ENCODE measurements at regions not wholly inside any gene's neighbourhood (a gene's known extent, or its start where the extent isn't known, plus 50 kb on each side); places are given as distances from the start of the nearest gene placed in this dataset.
A peak's percentile ranks its signal among the peaks of the same experiment; 100 is the strongest.

DNA sequence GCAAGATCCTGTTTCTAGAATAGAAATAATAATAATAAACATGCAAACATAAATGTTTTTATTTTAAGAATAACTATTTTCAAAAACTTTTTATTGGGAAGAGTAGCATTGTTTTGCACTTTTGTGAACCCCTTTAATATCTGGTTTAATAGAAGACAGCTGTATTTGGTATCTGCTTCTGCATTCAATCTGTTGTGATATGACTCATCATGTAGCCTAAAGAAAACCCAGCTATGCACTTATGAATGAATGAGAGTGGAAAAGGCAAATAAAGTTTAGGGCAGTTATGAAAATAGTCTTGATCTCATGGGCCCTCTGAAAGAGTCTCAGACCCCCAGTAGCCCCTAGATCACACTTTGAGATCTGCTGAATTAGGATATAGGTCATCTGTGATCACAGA lies 100.4 kb upstream of the PPP2R3A start:
- no peak for DNase-seq

DNA sequence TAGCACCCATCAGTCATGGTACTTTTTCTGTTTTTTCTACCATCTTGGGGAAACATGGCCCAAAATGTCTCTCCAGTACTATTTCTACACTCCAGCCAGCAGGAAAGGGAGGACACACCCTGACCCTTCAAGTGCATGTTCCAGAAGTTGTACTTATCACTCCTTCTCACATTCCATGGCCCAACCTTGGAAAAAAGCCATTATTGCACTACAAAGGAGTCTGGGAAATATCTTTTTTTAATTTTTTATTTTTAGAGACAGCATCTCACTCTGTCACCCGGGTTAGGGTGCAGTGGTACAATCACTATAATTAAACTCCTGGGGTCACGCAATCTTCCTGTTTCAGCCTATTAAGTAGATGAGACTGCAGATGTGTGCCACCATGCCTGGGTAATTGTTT lies 100.0 kb upstream of the PPP2R3A start:
- no peak for DNase-seq

DNA sequence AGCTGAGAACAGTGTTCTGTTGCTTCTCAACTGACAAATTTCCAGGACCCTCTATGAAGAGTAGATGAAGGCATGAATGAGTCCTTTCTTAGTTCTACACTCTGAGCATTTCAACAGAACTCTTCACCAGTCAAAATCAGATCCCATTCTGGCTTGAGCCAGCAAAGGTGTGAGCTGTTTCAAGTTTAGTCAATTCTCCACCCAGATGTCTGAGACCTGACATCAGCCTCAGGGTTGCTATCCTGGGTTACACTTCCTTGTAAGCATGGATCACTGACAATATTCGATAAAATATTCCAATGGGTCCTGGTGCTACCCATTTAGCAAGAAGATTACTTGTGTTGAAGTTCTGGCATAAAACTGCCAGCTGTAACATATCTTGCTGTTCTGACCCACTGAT lies 97.6 kb upstream of the PPP2R3A start:
- DNase-seq: no peak

DNA sequence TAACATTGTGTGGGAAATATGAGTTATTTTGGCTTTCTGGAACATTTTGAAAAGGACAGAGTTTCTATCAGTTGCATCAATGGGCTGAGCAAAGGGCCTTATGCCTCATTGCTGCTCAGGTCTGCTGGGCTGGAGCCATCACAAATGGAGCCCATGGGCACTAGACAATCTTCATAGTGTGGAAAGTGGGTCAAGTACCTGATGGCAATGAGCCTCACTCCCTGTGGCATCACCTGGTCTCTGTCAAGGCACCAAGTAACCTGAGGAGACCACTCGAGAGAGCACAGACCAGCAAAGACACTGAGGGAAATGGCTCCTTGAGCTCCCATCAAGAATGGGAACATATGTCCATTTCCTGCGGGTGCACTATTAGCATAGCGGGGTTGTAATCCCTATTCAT lies 96.7 kb upstream of the PPP2R3A start:
- DNase-seq: no peak

DNA sequence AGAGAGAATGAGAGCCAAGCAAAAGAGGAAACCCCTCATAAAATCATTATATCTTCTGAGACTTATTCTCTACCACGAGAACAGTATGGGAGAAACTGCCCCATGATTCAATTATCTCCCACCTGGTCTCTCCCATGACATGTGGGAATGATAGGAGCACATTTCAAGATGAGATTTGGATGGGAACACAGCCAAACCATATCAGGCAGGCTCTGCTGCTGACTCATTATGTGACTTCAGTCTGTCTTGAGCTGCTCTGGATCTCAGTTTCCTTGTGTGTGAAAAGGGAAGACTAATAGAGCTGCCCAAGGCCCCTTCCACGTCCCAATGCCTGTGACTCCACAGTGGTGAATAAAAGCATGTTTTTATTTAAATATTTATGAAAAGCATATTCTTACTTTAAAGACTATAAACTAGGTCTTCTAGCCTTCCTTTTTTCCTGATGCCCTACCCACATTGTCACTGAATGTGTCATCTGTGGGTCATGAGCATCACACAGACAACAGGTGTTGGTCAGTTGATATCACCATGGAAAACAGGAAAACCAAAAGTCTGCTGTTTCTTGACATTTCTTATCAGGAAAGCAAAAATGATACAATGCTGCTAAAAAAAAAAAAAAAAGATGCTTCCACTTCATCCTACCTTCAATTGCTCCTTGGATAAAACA lies 96.0 kb upstream of the PPP2R3A start:
- no peak for DNase-seq

DNA sequence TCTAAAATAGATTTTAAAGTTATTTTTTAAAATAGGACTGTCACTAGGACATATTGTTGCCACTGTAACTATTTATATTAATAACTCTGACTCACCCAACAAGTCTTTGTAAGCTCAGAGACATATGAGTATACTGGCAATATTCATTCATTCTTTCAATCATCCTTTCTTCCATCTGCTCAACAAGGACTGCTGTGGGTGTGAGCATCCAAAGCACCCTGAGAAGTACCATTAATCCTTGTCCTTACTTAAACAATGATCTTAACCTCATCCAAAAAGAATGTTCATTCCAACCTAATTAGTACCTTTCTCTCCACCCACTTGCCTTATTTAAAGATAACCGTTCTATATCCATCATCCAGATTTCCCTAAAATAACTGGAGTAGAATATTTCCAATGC lies 94.2 kb upstream of the PPP2R3A start:
- no peak for DNase-seq

DNA sequence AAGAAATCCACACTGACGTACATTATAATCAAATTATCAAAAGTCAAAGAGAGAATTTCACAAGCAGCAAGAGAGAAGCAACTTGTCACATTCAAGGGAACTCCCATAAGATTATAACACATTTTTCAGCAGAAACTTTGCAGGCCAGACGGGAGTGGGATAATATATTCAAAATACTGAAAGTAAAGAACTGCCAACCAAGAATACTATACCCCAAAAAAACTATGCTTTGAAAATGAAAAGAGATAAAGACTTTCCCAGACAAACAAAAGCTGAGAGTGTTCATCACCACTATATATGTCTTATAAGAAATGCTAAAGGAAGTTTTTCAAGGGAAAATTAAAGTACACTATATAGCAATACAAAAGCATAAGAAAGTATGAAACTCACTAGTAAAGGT lies 91.5 kb upstream of the PPP2R3A start:
- no peak for DNase-seq

DNA sequence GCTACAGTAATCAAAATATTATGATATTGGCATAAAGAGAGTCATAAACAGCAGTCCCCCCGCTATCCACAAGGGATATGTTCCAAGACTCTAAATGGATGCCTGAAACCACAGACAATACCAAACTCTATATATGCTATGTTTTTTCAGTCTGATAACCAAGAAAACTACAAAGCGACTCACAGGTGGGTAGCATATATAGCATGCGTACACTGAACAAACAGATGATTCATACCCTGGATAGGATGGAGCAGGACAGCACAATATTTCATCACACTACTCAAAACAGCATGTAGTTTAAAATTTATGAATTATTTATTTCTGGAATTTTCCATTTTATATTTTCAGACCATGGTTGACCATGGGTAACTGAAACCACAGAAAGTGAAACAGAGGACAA lies 87.0 kb upstream of the PPP2R3A start:
- no peak for DNase-seq

DNA sequence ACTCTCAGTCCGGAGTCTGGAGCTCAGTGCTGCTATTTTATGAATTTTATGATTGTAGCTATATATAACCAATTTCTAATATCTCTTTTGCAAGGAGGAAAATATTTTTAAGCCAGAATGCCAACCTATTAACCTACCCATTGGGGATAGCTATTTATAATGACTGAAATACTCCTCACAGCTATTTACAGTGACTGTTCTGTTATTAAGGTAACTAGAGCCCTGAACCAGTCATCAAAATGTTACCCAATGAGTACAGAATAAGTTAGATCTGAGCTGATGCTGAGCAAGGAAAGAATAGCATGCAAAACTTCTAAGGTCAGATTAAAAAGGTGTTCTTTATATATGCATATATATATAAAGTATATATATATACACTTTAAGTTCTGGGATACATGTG lies 79.6 kb upstream of the PPP2R3A start:
- DNase-seq: no peak

DNA sequence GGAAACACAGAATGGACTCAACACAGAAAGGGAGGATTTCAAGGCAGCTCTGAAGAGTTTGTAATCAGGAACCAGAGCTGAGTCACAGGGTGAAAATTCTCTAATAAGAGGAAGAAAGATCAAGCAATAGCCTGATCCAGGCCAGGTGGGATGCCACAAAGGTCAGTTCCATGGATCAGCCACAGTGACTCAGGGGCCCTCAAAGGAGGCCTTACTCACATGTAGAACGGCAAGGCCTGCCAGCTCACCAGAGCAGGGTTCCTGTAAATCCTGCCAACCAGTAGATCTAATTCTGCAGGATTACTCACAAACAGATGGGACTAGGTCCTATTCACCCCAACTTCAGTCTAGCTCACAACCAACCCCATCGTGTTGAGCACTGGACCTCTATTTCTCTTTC lies 78.3 kb upstream of the PPP2R3A start:
- no peak for DNase-seq

DNA sequence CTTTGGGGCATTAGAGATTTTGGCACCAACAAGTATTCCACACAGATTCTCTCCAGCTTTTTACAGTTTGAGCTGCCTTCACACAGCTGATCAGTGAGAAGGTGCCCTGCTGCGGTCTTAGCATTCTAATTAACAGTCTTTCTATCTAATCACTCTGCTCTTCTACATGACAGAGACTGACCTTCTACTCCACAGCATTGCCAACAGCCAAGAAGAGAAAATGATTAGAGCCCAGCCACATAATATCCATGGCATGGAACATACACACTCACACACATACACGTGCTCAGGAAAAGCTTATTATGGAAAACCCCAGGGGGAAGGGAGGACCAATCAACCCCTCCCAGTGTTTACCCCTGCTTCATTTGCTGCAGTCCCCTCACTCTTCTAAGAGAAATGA lies 76.1 kb upstream of the PPP2R3A start:
- DNase-seq: no peak

DNA sequence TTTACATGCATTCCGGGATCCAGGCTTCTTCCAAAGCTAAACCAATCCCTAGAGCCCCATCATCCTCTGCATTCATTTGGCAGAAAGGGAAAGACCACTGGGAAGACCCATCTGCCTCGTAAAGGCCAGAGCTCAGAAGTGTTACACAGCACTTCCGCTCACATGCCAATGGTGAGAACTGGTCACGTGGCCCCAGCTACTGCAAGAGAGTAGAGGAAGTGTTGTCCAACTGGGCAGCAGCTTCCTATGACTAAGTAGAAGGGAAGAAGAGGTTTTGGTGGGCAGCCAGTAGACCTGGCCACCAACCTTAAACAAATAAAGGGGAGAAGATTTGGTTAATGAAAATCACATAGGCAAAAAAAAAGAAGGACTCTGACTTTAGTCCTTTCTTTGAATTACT lies 74.4 kb upstream of the PPP2R3A start:
- no peak for DNase-seq

DNA sequence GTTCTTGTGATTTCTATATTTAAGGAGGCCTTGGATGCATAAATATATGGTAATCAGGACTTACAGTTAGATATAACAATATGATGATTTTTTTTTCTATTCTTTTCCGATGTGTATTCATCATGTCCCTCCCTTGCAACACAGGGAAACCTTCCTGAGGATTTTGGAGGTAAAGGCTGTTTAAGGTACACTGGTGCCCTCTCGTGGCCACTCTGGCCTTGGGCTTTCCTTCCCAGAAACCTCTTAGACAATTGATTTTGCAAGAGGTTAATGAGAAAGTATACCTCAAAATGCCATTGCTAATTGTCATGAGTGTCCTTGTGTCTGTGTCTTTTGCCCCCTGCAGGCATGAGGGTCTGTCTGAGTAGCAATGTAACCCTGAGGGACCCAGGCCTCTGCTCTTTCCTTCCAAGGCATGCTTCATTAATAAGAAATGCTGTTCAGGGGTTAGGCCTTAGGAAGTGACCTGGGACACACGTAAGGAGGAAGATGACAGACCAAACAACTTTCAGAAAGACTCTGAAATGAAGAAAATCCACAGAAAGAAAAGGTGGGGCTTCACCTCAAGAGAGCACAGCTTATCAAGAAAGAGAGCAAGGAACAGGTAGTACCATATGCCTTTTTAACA lies 70.3 kb upstream of the PPP2R3A start:
- DNase-seq: peak; percentile 64 to 77 (median 71)

DNA sequence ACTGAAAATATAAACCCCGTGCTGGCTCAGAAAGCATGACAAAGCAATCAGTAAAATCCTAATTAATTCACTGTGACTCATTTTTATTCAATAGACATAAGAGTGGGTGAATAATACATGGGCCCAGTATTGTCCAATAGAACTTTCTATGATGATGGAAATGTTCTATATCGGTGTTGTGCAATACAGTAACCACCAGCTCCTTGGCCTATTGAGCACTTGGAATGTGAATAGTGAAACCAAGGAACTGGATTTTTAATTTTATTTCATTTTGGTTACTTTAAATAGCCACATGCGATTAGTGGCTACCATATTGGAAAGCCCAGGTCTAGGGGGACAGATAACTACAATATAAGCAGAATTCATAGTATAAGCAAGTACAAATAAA lies 69.8 kb upstream of the PPP2R3A start:
- no peak for DNase-seq

DNA sequence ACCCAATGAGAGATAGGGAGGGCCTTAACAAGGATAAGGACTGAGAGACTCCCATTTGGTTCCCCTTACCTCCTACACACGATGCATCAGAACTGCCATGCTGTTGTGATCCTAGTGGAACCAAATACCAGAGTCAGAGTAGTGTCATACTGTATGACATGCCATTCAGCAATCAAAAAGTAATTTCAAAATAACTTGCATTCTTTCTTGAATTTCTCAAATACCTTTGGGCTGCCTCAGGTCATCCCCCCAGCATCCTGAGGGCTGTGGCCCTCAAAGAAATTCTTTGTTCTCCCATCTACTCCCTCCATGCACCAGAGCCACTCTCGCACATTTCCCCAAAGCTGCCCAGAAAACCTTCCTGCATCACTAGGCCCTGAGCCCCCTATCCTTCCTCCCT lies 68.9 kb upstream of the PPP2R3A start:
- DNase-seq: peak in 1 of 3 donors; percentile 43

DNA sequence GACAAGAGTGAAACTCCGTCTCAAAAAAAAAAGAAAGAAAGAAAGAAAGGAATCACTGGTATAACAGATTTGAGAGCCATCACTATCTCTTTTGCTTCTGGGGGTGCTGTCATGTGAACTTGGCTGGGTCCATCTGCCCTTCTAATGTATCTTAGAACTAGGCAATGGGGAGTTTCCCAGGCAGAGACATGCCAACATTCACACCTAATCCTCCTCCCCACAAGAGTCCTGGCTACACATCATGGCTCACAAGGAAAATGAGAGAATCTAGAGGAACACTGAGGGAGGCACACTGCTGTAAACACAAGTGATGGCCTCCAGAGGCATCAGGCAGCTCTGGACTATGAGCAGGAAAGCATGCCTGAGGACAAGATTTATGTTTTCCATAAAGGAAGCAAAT lies 67.8 kb upstream of the PPP2R3A start:
- DNase-seq: no peak

DNA sequence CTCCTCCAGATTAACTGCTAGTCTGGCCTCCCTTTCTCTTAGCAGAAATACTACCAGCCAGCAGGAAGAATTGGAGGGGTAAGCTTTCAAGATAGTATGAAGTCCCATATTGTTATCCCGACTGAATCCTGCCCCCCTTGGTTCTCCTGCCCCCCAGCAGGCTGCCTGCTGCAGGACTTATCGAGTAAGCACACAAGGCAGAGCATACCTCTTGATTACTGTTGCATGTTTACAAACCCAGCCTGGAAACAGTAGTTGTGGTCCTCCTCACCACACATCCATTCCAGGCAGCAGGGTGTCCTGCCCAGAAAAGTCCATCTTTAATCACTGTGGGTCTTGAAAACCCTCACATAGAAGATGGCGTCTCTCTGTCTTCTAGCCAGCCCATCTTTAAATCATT lies 66.8 kb upstream of the PPP2R3A start:
- no peak for DNase-seq

DNA sequence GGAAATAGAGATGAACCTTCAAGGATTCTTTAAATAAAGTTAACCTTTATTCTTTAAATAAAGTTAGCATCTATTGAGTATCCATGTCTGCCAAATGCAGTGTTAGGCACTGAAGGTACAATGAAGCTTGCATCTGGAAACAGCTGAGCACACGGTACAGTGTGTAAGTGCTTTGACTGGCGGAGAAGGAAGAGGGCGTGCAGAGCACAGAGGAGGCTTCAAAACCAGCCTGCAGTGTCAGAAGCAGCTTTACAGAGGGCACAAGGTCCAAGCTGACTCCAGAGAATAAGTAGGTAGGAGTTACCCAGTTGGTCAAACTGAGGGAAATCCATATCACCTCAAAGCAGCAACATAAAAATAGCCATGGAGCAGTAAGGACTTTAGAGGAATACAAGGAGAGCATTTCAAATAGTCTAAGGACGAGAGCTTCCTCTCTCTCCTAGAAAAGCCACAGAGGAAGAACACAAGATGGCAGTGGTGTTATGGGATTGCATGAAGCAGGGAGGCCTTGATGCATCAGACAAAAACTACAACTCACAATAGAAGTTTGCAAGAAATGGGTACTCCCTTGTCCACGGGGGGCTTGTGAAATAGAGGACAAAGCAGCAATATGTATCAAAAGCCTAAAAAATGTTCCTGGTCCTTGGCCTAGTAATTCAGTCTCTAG lies 60.3 kb upstream of the PPP2R3A start:
- DNase-seq: peak in 1 of 3 donors; percentile 20

DNA sequence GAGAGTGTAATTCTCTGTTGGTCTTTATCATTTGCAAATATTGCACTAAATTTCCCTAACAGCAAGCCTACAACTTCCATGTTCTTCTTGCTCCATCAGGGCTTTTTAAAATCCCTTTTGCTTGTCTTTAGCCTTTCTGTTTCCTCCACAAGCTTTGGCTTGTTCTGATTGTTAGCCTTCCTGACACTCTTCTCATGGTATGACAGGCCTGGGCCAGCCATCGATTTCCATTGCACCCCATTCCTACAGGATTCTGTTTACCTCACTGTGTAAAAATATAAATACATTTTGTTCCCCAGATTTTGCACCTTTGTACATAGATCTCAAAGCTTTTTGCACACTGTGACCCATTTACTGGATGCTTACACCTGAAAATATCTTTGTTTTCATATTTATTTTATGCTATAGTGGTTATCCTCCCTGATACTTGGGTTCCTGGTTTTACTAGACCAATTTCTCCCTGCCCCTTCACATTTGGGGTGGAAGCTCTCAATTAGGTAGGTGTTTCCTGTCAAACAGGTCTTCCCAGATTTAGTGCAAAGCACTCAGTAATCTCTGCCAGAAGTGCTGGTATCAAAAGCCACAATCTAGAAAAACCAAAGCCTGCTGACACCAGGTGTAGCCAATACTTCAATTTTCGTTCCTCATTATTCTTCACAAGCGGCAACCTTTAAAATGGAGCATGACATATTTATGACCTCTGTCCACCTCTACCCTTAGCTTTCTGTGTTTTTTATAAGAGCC lies 57.9 kb upstream of the PPP2R3A start:
- no peak for DNase-seq

DNA sequence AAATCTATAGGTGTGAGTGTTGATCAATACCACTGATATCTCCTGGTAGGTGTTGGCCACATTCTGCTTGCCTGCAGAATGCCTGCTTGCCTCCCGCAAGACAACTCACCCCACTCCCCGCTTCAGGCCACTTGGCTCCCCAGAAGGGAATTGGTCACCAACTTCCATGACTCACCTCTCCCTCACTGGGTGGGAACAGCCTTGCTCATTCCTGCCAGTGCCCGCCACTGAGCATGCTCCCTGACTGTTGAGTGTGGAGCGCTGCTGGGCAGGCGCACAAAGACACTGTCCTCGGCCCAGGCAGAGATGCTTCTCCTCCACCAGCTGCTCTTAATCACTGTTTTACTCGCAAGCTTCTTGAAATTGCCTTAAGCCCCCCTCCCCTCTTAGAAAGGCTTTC lies 57.3 kb upstream of the PPP2R3A start:
- no peak for DNase-seq

DNA sequence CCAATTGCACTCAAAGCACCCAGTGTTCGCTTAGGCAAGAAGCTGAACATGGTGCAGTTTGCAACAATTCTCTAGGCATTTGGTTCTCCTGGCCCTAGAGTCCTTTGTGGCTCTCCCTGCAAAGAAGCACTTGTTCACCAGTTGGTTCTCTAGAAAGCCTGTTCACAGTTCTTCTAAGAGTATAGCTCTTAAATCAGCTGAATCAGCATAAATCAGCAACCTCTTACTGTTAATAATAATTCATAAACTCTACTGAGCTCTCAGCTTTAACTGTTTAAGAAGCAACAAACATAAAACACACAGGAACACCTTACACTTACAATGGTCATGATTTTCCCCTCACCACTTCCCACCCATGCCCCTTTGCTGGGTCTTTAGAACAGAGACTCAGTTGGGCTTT lies 56.8 kb upstream of the PPP2R3A start:
- no peak for DNase-seq

DNA sequence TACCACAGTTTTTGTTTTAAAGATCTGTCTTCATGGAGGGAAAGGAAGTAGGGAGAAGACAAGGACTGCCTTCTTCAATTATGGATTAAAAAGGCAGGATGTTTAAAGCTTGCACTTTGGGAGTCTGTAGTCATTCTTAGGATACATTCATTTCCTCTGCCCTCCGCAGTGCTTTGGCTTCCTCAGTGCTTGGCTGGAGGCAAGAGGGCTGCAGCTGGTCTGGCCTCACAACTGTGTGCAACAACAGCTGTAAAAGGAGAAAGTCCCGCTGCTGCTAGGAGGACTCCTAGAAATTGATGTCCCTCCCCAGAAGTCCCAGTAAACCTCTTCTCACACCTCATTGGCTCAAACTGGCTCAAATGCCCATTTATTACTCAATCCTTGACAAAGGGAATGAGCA lies 54.4 kb upstream of the PPP2R3A start:
- DNase-seq: peak in 2 of 3 donors; percentile 48 to 70

DNA sequence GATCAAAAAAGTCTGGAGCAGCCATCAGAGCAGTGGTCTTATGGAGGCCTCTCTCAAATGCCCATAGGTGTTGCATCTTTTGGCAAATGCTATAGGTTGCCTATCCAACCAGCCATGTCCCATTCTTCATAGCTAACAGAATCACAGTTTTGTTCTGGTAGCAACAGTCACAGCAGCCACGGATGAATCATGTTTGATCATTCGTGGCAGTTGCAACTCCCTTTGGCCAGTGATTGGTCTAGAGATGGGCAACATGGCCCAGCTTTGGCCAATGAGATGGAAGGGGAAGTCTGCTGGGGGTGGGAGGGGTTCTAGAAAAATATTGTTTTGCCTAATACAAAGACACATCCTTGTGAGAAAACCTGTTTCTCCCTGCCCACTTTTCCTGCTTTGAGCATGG lies 50.3 kb upstream of the PPP2R3A start:
- no peak for DNase-seq

Data from muscle of back (tissue), 3 donors.